Activated naive CD4-positive, alpha-beta T cell treated with anti-CD3 and anti-CD28 coated beads, Interleukin-2, amount 50 U/mL, for 16 hours (primary cell): ENCODE measurements at regions not wholly inside any gene's neighbourhood (a gene's known extent, or its start where the extent isn't known, plus 50 kb on each side); places are given as distances from the start of the nearest gene placed in this dataset.
"Not testable (repeated sequence)": the region's sequence is repeated elsewhere in the genome, so short reads cannot be mapped to it uniquely, and the experiment has no call there.

ENCODE experiments used
- DNase-seq: peaks from one replicate; pipeline ENCODE4 v3.0.0-alpha.2; 2020

DNA sequence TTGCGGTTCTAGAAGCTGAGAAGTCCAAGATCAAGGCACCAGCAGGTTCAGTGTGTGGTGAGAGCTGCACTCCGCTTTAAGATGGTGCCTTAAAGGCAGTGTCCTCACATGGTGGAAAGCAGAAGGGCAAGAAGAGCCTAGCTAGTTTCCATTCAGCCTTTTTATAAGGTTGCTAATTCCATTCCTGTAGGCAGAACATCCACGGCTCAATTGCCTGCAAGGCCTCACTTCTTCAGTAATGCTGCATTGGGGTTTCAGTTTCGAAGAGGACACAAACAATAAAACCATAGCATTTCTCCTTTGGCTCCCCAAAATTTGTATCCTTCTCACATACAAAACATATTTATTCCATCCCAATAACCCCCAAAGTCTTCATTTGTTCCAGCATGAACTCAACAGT is 109.5 kb upstream of the KCND2 start:
- DNase-seq: no peak

DNA sequence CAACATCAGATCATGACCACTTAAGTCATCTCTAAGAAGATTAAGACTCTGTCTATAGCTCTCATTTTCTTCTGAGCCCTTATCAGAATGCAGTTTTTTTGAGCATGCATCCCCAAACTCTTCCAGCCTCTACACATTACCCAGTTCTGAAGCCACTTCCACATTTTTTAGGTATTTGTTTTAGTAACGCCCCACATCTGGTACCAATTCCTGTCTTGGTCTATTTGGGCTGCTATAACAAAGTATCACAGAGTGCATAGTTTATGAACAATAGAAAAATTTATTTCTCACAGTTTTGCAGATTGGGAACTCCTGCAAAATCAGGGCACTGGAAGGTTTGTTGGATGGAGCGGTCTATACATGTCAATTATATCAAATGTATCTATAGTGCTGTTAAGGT is 107.7 kb upstream of the KCND2 start:
- no peak for DNase-seq

- DNase-seq: no peak
Observed at GRCh38 chr7:120168066-120168465, 104.9 kb upstream of the KCND2 start.

- no peak for DNase-seq
Observed at GRCh38 chr7:120169996-120170783, 102.8 kb upstream of the KCND2 start.

DNA sequence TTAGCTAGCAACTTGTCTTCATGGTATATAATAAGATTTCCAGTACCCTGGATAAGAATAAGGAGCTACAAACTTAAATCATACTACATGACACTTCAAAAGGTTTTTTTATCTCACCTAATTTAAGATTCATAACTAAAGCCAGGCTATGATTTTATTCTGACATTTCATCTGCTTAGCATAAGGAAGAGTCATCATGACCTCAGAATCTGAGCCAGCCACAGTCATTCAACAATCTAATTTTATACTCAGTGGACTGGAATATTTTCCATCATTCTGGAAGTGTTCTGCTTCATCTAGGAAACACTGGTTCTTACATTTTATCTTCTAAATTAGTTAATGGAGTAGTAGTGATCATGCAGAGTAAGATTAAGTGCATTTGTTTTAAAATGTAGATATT is 102.1 kb upstream of the KCND2 start:
- no peak for DNase-seq

DNA sequence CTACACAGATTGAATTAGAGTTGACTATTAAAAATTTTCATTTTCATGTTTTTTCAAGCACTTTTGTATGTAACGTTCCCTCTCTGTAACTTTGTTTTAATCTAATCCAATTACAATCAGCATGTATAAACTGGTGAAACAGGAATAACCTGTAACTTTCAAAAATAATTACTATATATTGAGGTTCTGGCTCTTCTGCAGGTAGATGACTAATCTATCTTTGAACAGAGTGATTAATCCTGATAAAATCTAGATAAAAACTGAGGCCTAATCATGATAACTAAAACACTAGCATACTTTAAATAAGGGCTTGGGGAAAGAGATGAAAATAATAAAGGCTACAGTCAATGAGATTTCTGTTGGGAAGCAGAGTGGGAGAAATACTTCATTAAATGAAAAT is 101.6 kb upstream of the KCND2 start:
- DNase-seq: no peak

- DNase-seq: no peak
Observed at GRCh38 chr7:120180221-120180620, 92.8 kb upstream of the KCND2 start.

DNA sequence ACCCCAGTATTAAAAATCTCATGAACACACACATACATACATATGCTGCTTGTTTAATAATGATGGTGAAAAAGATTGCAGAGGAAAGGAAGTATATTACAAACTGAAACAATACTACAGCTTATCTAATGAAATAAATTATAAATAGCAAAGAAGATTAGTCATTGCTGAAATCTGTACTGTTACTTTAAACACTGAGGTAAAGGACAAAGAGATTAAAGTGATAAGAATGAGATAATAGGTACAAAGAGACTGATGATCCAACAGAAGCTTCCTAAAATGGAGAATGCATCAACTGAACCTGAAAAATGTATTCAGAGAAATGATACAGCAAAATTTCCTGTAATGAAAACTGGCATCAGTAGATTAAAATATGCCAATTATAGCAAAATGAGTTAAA is 91.5 kb upstream of the KCND2 start:
- DNase-seq: no peak

- no peak for DNase-seq
Observed at GRCh38 chr7:120184866-120185265, 88.1 kb upstream of the KCND2 start.

GRCh38 chr7:120185940-120186682 is 86.9 kb upstream of the KCND2 start:
- DNase-seq: no peak

DNA sequence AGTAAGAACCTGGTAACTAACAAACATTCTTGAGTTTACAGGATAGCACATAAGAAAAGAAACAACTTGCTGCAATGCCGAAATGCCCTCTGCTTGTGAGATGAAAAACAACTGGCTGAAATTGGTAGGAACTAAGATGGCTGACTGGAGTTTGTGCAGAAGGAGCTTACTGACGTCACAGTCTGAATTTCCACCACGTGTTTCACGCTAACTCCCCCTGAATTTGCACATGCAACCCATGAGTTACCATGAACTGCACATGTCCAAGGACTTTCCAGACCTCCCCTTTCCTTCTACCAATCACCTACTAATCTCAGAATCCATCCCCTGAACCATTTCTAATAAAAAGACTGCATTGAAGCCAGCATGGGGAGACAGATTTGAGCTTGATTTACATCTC is 86.3 kb upstream of the KCND2 start:
- DNase-seq: no peak

DNA sequence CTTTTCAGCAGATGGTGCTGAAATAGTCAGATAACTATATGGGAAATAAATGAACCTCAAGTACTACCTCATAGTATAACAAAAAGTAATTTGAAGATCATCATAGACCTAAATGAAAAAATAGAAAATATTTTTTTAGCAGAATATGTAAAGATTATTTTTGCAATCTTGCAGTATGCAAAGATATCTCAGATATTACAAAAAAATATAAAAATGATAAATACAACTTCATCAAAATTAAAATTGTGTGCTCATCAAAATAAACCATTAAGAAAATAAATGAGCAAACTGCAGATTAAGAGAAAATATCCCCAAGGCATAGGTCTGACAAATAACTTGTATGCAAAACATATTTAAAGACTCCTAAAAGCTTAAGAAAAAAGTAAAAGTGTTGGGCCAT is 83.4 kb upstream of the KCND2 start:
- no peak for DNase-seq

GRCh38 chr7:120190109-120190508 is 82.9 kb upstream of the KCND2 start:
- DNase-seq: no peak

- DNase-seq: no peak
Observed at GRCh38 chr7:120190566-120190965, 82.4 kb upstream of the KCND2 start.

DNA sequence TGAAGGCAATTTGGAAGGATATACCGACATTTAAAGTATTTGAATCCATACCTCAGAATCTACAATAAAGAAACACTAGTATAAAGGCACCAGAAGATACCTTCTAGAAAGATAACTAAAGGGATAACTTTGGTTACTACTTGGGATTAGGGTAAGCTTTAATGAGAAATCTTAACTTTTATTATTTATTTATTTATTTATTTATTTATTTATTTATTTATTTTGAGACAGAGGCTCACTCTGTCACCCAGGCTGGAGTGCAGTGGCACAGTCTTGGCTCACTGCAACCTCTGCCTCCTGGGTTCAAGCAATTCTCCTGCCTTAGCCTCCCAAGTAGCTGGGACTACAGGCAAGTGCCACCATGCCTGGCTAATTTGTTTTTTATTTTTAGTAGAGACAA is 81.6 kb upstream of the KCND2 start:
- not testable (repeated sequence) for DNase-seq

GRCh38 chr7:120201290-120201689 is 71.7 kb upstream of the KCND2 start:
- no peak for DNase-seq

DNA sequence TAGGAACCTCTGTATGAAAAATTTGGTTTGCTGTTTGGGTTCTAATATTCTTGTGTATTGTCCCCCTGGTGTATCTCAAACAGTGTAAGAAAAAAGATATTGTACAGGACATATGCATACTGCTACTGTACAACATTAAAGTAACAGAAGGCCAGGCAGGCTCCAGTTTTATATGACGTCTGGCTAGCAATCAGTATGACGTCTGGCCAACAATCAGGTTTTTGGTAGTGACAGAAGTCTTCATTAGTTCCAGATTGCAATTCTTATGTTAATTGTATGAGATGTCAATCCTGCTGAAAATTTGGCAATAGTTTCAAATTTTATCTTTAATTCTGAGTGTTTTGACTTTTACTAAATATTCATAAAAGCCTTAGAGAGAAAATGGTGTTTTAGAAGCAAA is 67.9 kb upstream of the KCND2 start:
- DNase-seq: no peak

DNA sequence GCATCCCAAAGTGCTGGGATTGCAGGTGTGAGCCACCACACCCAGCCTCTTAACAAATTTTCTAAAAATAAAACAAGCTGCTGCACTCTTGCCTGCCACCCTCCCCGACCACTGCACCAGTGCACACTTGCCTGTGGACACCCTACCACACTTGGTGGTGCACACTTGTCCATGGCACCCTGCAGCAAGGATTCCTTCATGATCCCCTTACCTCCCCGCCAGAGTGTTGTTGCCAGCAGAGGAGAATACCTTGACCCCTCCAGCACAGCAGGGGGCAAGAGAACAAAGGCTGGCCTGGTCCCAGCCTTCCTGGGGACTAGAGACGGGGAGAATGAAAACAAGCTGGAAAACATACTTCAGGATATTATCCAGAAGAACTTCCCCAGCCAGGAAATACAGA is 65.9 kb upstream of the KCND2 start:
- no peak for DNase-seq

GRCh38 chr7:120215654-120216053 is 57.3 kb upstream of the KCND2 start:
- DNase-seq: no peak

- DNase-seq: no peak
Observed at GRCh38 chr7:120216947-120217346, 56.0 kb upstream of the KCND2 start.

DNA sequence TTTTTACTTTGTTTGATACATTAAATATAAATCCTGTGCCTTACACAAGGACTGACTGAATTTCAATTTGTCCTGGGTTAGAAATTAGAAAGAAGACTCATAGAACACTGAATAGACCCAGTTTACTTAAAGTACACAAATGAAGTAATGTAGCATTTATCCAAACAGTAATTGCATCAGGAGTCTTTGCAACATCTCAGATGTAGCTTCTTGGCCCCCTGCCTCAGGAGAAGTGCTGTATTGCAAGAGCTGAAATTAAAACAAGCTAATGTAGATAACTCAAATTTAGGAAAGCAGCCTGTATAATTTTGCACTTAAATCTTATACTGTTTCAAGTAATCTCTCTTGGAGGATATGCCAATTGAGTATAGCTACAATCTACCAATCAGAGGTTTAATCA is 54.3 kb upstream of the KCND2 start:
- DNase-seq: no peak

GRCh38 chr7:120221666-120222065 is 51.3 kb upstream of the KCND2 start:
- no peak for DNase-seq
